ENCODE measurements at regions not wholly inside any gene's neighbourhood (a gene's known extent, or its start where the extent isn't known, plus 50 kb on each side); places are given as distances from the start of the nearest gene placed in this dataset.
"Not testable (repeated sequence)": the region's sequence is repeated elsewhere in the genome, so short reads cannot be mapped to it uniquely, and the experiment has no call there.

- no peak for DNase-seq (ENCODE audit: low spot score)
Measured at GRCh38 chr2:39487398-39488250, 50.5 kb upstream of the MAP4K3 start.

DNA sequence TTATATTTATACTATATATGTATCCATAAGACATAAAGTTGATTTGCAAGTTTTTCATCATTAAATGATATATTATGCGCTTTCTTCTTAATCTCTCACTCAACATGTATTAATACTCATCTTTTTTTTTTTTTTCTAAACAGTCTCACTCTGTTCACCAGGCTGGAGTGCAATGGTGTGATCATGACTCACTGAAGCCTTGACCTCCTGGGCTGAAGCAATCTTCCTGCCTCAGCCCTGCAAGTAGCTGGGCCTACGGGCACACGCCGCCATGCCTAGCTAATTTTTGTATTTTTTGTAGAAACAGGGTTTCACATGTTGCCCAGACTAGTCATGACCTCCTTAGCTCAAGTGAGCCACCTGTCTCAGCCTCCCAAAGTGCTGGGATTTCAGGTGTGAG is 51.4 kb upstream of the MAP4K3 start:
- no peak for DNase-seq (ENCODE audit: low spot score)

GRCh38 chr2:39490586-39490985 is 53.5 kb upstream of the MAP4K3 start:
- DNase-seq (ENCODE audit: low spot score): no peak

DNA sequence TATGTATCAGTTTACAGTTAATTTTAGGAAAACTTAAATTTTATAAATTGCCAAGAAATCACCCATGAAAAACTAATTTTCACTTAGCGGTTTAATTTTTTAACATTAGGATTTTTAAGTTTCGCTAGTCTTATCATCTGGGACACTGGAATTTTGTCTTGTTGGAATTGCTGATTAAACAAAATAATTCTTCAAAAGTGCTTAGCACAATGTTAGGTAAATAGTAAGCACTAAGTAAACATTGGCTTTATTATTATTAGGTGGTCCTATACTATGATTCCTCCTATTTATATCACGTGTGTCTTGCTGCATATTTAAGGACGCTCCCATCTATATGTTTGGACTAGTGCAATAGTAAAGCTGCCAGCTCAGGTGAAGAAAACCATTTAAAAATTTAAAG is 54.6 kb upstream of the MAP4K3 start:
- DNase-seq (ENCODE audit: low spot score): no peak

GRCh38 chr2:39492095-39492590 is 55.1 kb upstream of the MAP4K3 start:
- DNase-seq (ENCODE audit: low spot score): peak; percentile 97

DNA sequence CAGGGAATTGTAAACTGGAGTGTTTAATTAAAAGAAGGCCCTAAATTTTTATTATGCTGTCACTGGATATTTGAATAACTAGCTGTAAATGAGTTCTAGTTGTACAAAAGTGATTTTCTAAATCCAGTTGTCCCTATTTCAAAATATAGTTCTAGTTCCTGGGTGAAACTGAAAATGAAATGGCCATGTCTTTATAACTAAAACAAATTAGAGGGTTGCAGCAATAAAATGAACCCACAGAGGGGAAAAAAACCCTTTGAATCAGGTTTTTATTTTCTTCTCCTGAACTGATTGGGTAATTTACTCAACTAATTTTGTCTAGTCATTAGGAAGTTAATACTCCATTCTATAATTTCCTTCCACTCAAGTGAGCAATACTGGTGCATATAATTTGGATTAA is 55.6 kb upstream of the MAP4K3 start:
- DNase-seq (ENCODE audit: low spot score): peak; percentile 58

GRCh38 chr2:39494784-39495251 is 57.7 kb upstream of the MAP4K3 start:
- DNase-seq (ENCODE audit: low spot score): peak; percentile 66

GRCh38 chr2:39497082-39497801 is 60.2 kb upstream of the MAP4K3 start:
- DNase-seq (ENCODE audit: low spot score): no peak

- not testable (repeated sequence) for DNase-seq (ENCODE audit: low spot score)
Measured at GRCh38 chr2:39498176-39498575, 61.1 kb upstream of the MAP4K3 start.

DNA sequence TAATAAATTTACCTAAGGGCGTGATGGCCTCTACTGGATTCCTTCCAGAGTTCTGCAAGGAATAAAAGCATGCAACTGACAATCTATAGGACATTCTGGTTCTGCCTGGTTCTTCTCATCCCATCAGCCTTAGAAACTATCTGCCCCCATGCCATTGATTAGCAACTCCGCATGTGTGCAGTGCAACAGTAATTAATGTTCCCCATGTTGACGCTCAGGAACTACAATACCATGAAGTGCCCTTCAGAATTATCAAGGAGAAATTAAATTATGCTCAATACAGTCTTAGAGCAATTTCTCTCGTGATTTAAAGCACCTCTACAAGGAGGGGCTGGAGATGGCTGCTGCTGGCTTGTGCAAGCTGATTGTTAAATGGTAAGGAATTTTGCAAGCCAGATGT is 61.7 kb upstream of the MAP4K3 start:
- no peak for DNase-seq (ENCODE audit: low spot score)

GRCh38 chr2:39499336-39499735 is 62.3 kb upstream of the MAP4K3 start:
- DNase-seq (ENCODE audit: low spot score): no peak

DNA sequence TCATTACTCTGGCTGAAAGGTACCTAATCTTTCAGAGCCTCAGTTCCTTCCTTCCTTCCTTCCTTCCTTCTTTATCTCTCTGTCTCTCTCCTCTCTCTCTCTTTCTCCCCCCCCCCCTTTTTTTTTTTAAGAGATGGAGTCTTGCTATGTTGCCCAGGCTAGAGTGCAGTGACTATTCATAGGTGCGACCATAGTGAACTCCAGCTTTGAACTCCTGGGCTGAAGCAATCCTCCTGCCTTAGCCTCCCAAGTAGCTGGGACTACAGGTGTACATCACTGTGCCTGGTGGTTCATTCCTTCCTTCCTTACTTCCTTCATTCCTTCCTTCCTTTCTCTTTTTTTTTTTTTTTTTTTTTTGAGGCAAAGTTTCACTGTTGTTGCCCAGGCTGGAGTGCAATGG is 64.3 kb upstream of the MAP4K3 start:
- no peak for DNase-seq (ENCODE audit: low spot score)

GRCh38 chr2:39503277-39503676 is 66.2 kb upstream of the MAP4K3 start:
- DNase-seq (ENCODE audit: low spot score): peak; percentile 54

GRCh38 chr2:39504790-39505335 is 67.8 kb upstream of the MAP4K3 start:
- no peak for DNase-seq (ENCODE audit: low spot score)

DNA sequence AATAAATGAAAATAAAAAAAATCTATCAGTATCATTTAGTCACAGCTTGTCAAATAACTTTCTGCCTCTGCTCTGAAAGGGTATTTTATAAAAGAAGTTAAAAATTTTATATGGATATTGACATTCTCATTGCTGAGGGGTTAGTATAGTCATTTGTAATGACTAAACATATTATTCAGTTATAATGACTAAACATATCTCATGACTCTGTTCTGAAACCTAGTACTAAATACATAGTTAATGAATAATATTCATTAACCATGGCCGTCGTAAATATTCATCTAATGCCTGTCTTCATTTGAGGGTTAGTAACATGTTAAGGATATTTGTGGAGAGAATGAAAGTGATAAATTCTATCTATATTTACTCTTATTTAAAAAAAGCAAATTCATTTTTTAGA is 69.1 kb upstream of the MAP4K3 start:
- DNase-seq (ENCODE audit: low spot score): no peak

DNA sequence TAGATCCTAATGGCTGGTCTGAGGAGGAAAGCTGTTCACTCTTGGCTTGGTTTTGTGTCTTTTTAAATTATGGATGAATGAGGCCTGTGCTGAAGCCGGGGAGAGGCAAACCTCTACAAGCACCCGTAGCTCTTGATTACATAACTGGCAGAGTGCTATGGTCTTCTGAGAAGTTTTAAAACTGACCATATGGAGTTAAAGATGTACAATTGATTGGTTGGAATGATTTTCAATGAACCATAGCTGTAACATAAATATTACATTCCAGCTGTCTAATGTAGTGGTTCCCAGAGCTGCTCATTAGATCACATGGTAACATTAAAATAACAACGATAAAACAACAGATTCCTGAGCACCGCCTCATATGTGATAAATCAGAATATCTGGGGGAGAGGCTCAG is 71.1 kb upstream of the MAP4K3 start:
- no peak for DNase-seq (ENCODE audit: low spot score)

DNA sequence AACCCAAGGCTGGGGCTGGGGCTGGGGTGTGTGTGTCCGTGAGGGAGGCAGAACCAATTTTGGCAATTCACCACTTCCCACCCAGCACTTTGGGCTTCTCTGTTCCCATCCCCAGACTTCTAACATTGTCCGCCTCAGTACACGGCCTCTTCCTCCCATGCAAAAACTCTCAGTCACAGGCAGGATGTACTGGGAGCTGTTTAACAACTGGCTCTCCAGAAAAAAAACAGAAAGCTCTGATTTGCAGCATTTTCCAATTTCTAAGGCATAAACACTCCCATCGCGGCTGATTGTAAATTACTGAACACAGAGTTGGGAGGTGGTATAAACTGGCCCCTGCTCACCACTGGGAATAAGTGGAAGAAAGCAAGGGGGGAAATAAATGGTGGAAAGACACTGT is 73.1 kb upstream of the MAP4K3 start:
- no peak for DNase-seq (ENCODE audit: low spot score)

- DNase-seq (ENCODE audit: low spot score): no peak
Measured at GRCh38 chr2:39511219-39511604, 74.1 kb upstream of the MAP4K3 start.

- no peak for DNase-seq (ENCODE audit: low spot score)
Measured at GRCh38 chr2:39511605-39512433, 74.7 kb upstream of the MAP4K3 start.

DNA sequence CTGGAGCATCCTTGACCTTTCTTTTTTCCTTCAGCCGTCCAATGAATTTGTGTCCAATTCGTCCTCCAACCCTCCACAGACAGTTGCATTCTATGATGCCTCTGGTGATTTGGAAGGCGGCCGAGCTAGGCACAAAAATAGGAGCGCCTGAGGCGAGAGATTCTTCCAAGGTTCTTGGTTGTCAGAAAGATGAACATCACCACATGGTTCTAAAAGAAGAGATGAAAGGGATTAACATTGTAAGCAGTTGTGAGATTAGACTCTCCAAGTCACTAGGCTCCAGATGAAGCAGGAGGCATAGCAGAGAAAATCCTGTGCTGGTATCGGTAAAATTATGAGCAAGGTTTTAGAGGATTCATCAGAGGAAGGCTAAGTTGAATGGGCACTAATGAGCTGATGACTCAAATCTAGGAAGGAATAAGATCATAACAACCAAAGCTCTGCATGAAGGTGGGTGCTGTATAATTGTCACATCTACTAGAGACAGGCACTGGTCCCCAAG is 75.4 kb upstream of the MAP4K3 start:
- no peak for DNase-seq (ENCODE audit: low spot score)

GRCh38 chr2:39512941-39513340 is 75.9 kb upstream of the MAP4K3 start:
- no peak for DNase-seq (ENCODE audit: low spot score)

DNA sequence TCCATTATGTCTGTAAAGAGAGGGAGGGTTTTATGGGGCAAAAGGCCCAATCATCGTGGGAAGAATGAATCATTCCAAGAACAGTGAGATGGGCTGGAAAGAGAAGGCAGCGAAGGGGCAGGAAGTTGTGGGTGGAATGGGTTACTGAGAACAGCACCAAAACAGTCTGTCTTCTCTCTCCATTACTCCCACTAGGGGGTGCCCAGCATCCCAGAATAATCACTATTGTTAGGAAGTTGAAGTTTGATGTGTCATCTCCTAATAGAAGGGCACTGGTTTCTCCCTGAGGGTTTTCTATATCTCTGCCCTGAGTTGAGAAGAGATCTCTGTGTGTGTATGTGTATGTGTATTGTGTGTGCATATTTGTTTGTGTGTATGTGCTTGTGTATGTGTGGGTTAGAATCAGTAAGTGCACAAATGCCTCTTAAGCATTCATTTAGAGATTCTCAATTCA is 76.6 kb upstream of the MAP4K3 start:
- DNase-seq (ENCODE audit: low spot score): peak; percentile 55
